ENCODE measurements at regions not wholly inside any gene's neighbourhood (a gene's known extent, or its start where the extent isn't known, plus 50 kb on each side); places are given as distances from the start of the nearest gene placed in this dataset.
"Not testable (repeated sequence)": the region's sequence is repeated elsewhere in the genome, so short reads cannot be mapped to it uniquely, and the experiment has no call there.

- Mint-ChIP-seq H3K4me1 (ENCODE audit: low read depth) (no peaks in the 10 kb centered on the region), H3K36me3 (ENCODE audit: low read depth) (no peaks in the 10 kb centered on the region), H3K4me3 (no peak overlapping the region), H3K27me3 (ENCODE audit: insufficient read depth) (peaks cover 7% of the 10 kb centered on the region), H3K9me3 (no peaks in the 10 kb centered on the region), H3K27ac (no peak overlapping the region)
- DNase-seq, result no peak
- no peak for TF ChIP-seq CTCF (IDR thresholded peaks at IDR 0.05)
Observed at GRCh38 chr13:100984085-100984705, 309.6 kb upstream of the TMTC4 start.

GRCh38 chr13:100983111-100983510, 308.5 kb upstream of the TMTC4 start:
- Mint-ChIP-seq H3K27me3 (ENCODE audit: insufficient read depth) (peaks cover 7% of the 10 kb centered on the region), H3K36me3 (ENCODE audit: low read depth) (no peaks in the 10 kb centered on the region), H3K4me1 (ENCODE audit: low read depth) (no peaks in the 10 kb centered on the region), H3K27ac (no peak overlapping the region), H3K9me3 (no peaks in the 10 kb centered on the region), H3K4me3 (no peak overlapping the region)
- no peak for TF ChIP-seq CTCF (IDR thresholded peaks at IDR 0.05)
- DNase-seq, result no peak

- H3K4me3 Mint-ChIP-seq, result no peak overlapping the region
Observed at GRCh38 chr13:100980171-100980570, 305.6 kb upstream of the TMTC4 start.

GRCh38 chr13:100977841-100978240, 303.2 kb upstream of the TMTC4 start:
- Mint-ChIP-seq H3K27me3 (ENCODE audit: insufficient read depth) (no peaks in the 10 kb centered on the region; the same call in 1 of the 2 replicates), H3K36me3 (ENCODE audit: low read depth) (no peaks in the 10 kb centered on the region), H3K4me3 (no peak overlapping the region), H3K27ac (no peak overlapping the region), H3K9me3 (no peaks in the 10 kb centered on the region; the same call in 1 of the 2 replicates), H3K4me1 (ENCODE audit: low read depth) (no peaks in the 10 kb centered on the region)
- DNase-seq, result no peak
- no peak for TF ChIP-seq CTCF (IDR thresholded peaks at IDR 0.05)

More at GRCh38 chr13:100980171-100980570, 305.6 kb upstream of the TMTC4 start:
- no peak for TF ChIP-seq CTCF (IDR thresholded peaks at IDR 0.05)
- Mint-ChIP-seq H3K27me3 (ENCODE audit: insufficient read depth) (no peaks in the 10 kb centered on the region; the same call in 1 of the 2 replicates), H3K4me1 (ENCODE audit: low read depth) (no peaks in the 10 kb centered on the region), H3K36me3 (ENCODE audit: low read depth) (no peaks in the 10 kb centered on the region), H3K27ac (no peak overlapping the region), H3K9me3 (no peaks in the 10 kb centered on the region; the same call in 1 of the 2 replicates)
- DNase-seq, result no peak

GRCh38 chr13:100976993-100977392, 302.4 kb upstream of the TMTC4 start:
- Mint-ChIP-seq H3K4me1 (ENCODE audit: low read depth) (no peaks in the 10 kb centered on the region), H3K9me3 (no peaks in the 10 kb centered on the region; the same call in 1 of the 2 replicates), H3K36me3 (ENCODE audit: low read depth) (no peaks in the 10 kb centered on the region), H3K27me3 (ENCODE audit: insufficient read depth) (no peaks in the 10 kb centered on the region; the same call in 1 of the 2 replicates), H3K27ac (no peak overlapping the region), H3K4me3 (no peak overlapping the region)
- DNase-seq, result no peak
- TF ChIP-seq CTCF (IDR thresholded peaks at IDR 0.05), result no peak

- H3K4me3 Mint-ChIP-seq; H3K9me3 Mint-ChIP-seq; H3K27me3 Mint-ChIP-seq (ENCODE audit: insufficient read depth); H3K4me1 Mint-ChIP-seq (ENCODE audit: low read depth); DNase-seq; H3K27ac Mint-ChIP-seq; H3K36me3 Mint-ChIP-seq (ENCODE audit: low read depth): not testable (repeated sequence)
Observed at GRCh38 chr13:100975666-100976065, 301.1 kb upstream of the TMTC4 start.
